GM23338 (cell line): ENCODE measurements at regions not wholly inside any gene's neighbourhood (a gene's known extent, or its start where the extent isn't known, plus 50 kb on each side); places are given as distances from the start of the nearest gene placed in this dataset.

Source experiments
- ATAC-seq: fragments of 200-7000 bp; cut with Tn5 transposase; 3 replicates; pipeline ENCODE4 v1.9.1; 2020
- DNase-seq: peaks from one replicate; pipeline ENCODE4 v3.0.0-alpha.2; 2015; ENCODE audit warnings: low spot score
- H2AFZ ChIP-seq: fragments of 200-600 bp; sonication (generic); 2 replicates; pipeline ENCODE4 v1.8.0; 2016; ENCODE audit warnings: antibody characterized with exemption, mild to moderate bottlenecking, moderate library complexity
- H3F3A ChIP-seq: fragments of 200-600 bp; sonication (generic); replicated peaks from 2 replicates; pipeline ENCODE4 v1.8.0; 2017; ENCODE audit warnings: antibody characterized with exemption, mixed run types, low read depth
- H3K27ac ChIP-seq: fragments of 200-600 bp; sonication (generic); 2 replicates; pipeline ENCODE4 v1.6.1; 2016; ENCODE audit warnings: low read depth
- H3K27me3 ChIP-seq: fragments of 200-600 bp; sonication (generic); 2 replicates; pipeline ENCODE4 v1.8.0; 2016; ENCODE audit warnings: mild to moderate bottlenecking, mixed run types, moderate library complexity; ENCODE audit not compliant: insufficient read depth
- H3K36me3 ChIP-seq: fragments of 200-600 bp; sonication (generic); 2 replicates; pipeline ENCODE4 v1.8.0; 2016; ENCODE audit warnings: mild to moderate bottlenecking; ENCODE audit not compliant: insufficient read depth
- H3K4me1 ChIP-seq: fragments of 200-600 bp; sonication (generic); 2 replicates; pipeline ENCODE4 v1.8.0; 2016; ENCODE audit warnings: mild to moderate bottlenecking, moderate library complexity; ENCODE audit not compliant: insufficient read depth
- H3K4me2 ChIP-seq: fragments of 200-600 bp; sonication (generic); 2 replicates; pipeline ENCODE4 v1.7.1; 2017; ENCODE audit warnings: mixed run types
- H3K4me3 ChIP-seq: fragments of 200-600 bp; sonication (generic); 2 replicates; pipeline ENCODE4 v1.6.1; 2016; ENCODE audit warnings: mixed run types
- H3K79me2 ChIP-seq: fragments of 200-600 bp; sonication (generic); replicated peaks from 2 replicates; pipeline ENCODE4 v1.8.0; 2017; ENCODE audit warnings: mild to moderate bottlenecking; ENCODE audit not compliant: insufficient read depth
- H3K9me2 ChIP-seq: fragments of 200-600 bp; sonication (generic); 2 replicates; pipeline ENCODE4 v1.8.0; 2017; ENCODE audit not compliant: insufficient read depth
- H4K20me1 ChIP-seq: fragments of 200-600 bp; sonication (generic); replicated peaks from 2 replicates; pipeline ENCODE4 v1.8.0; 2017; ENCODE audit warnings: mild to moderate bottlenecking; ENCODE audit not compliant: insufficient read depth
- H3K27ac Mint-ChIP-seq: 2 replicates; pipeline ENCODE4 v1.8.0; 2020; ENCODE audit warnings: inconsistent platforms, mild to moderate bottlenecking, moderate library complexity, mixed read lengths
- H3K27me3 Mint-ChIP-seq: 3 replicates; pipeline ENCODE4 v1.8.0; 2022; ENCODE audit warnings: low read depth, mild to moderate bottlenecking, moderate library complexity, mixed read lengths, inconsistent platforms; ENCODE audit not compliant: insufficient read depth, poor library complexity
- H3K36me3 Mint-ChIP-seq: 3 replicates; pipeline ENCODE4 v1.8.0; 2021; ENCODE audit warnings: low read depth, mild to moderate bottlenecking, inconsistent platforms, moderate library complexity, mixed read lengths
- H3K4me1 Mint-ChIP-seq: 3 replicates; pipeline ENCODE4 v1.8.0; 2020; ENCODE audit warnings: mild to moderate bottlenecking, inconsistent platforms, mixed read lengths
- H3K4me3 Mint-ChIP-seq: 3 replicates; pipeline ENCODE4 v1.8.0; 2021; ENCODE audit warnings: moderate library complexity, mild to moderate bottlenecking, inconsistent platforms, mixed read lengths
- H3K9me3 Mint-ChIP-seq: 3 replicates; pipeline ENCODE4 v1.8.0; 2020; ENCODE audit warnings: moderate library complexity, mild to moderate bottlenecking, inconsistent platforms, mixed read lengths
- CREB1 ChIP-seq: fragments of 250-450 bp; sonication (Bioruptor Pico); IDR thresholded peaks from 2 replicates; pipeline ENCODE4 v1.5.0; 2020; ENCODE audit warnings: low read depth, mild to moderate bottlenecking, moderate library complexity
- ETS1 ChIP-seq: IDR thresholded peaks from 2 replicates; pipeline ENCODE4 v1.6.1; 2016; ENCODE audit warnings: antibody characterized with exemption
- EZH2phosphoT487 ChIP-seq: fragments of 200-600 bp; sonication (generic); IDR thresholded peaks from one replicate; pipeline ENCODE4 v1.8.1; 2018; ENCODE audit warnings: antibody characterized with exemption; ENCODE audit not compliant: unreplicated experiment
- NANOG ChIP-seq: IDR thresholded peaks from 2 replicates; pipeline ENCODE4 v1.6.1; 2016; ENCODE audit warnings: antibody characterized with exemption, borderline replicate concordance
- POLR2AphosphoS5 ChIP-seq: IDR thresholded peaks from 2 replicates; pipeline ENCODE4 v1.6.1; 2016; ENCODE audit warnings: antibody characterized with exemption, low read depth
- ZNF114 ChIP-seq: fragments of 250-450 bp; sonication (Bioruptor Pico); IDR thresholded peaks from 2 replicates; pipeline ENCODE4 v1.5.0; 2020; ENCODE audit warnings: mild to moderate bottlenecking, moderate library complexity
- ZNF331 ChIP-seq: fragments of 250-450 bp; sonication (Bioruptor Pico); IDR thresholded peaks from 2 replicates; pipeline ENCODE4 v1.5.0; 2020; ENCODE audit warnings: low read depth, mild to moderate bottlenecking, moderate library complexity
- ZNF462 ChIP-seq: fragments of 250-450 bp; sonication (Bioruptor Pico); IDR thresholded peaks from 2 replicates; pipeline ENCODE4 v1.5.0; 2020; ENCODE audit warnings: mild to moderate bottlenecking, moderate library complexity
- TF ChIP-seq, protein P1 (sequence below): IDR thresholded peaks from one replicate; pipeline ENCODE4 v1.6.1; 2018; ENCODE audit warnings: antibody characterized with exemption; ENCODE audit not compliant: unreplicated experiment
- TF ChIP-seq, protein P2 (sequence below), 2 experiments: fragments of 200-600 bp in 1 of 2; sonication (generic) in 1 of 2; conservative IDR thresholded peaks; 2 replicates each; pipeline versions ENCODE4 v1.5.1 to v1.6.1; 2016 to 2017; ENCODE audit warnings: antibody characterized with exemption in 2 of 2, low read depth in 2 of 2, mild to moderate bottlenecking in 2 of 2, moderate library complexity in 1 of 2

DNA sequence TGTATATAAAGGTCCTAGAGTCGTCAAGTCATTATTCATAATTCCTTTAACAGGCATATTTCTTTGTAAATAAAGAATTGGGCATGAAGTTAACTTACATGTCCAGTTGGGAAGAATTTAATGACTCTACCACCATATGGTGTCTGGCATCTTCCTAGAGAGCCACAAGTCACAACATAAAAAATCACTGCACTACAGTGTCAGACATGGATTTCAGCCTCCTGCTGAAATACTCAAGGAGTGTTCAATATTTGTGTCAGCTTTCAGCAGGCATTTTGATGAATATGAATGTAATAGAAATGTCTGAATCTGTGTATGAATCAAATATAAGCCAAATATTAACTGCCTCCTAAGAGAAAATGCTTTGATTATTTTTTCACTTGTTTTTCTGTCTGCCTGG, 91.9 kb upstream of the TMPRSS15 start:
- no peak for ATAC-seq
- no peaks in the 10 kb centered on the region for H3K9me2 ChIP-seq

GRCh38 chr21:18498431-18498830, 94.8 kb upstream of the TMPRSS15 start:
- DNase-seq: no peak
- H3K27ac ChIP-seq: no peak overlapping the region
- H3K9me2 ChIP-seq: no peaks in the 10 kb centered on the region
- peaks cover 1% of the 10 kb centered on the region for H3K27me3 Mint-ChIP-seq
- H3K4me1 Mint-ChIP-seq: peaks cover 10% of the 10 kb centered on the region
- no peak for ATAC-seq
- H3K4me3 Mint-ChIP-seq: no peak overlapping the region
- no peak overlapping the region for H3K4me2 ChIP-seq
- no peak overlapping the region for H3K4me3 ChIP-seq
- no peaks in the 10 kb centered on the region for H4K20me1 ChIP-seq
- H3K27ac Mint-ChIP-seq: no peak overlapping the region
- peaks cover 8% of the 10 kb centered on the region; the same call in 2 of the 3 replicates for H3K36me3 Mint-ChIP-seq
- H3K9me3 Mint-ChIP-seq: peaks cover 8% of the 10 kb centered on the region; the same call in 2 of the 3 replicates
- H3K36me3 ChIP-seq: no peaks in the 10 kb centered on the region
- TF ChIP-seq ZNF462 (CRISPR knock-in tag) (no peak), POLR2AphosphoS5 (no peak), ZNF114 (CRISPR knock-in tag) (no peak), ZNF331 (CRISPR knock-in tag) (no peak), ETS1 (no peak), NANOG (no peak), CREB1 (CRISPR knock-in tag) (no peak), EZH2phosphoT487 (no peak)
- TF ChIP-seq, protein P1, sequence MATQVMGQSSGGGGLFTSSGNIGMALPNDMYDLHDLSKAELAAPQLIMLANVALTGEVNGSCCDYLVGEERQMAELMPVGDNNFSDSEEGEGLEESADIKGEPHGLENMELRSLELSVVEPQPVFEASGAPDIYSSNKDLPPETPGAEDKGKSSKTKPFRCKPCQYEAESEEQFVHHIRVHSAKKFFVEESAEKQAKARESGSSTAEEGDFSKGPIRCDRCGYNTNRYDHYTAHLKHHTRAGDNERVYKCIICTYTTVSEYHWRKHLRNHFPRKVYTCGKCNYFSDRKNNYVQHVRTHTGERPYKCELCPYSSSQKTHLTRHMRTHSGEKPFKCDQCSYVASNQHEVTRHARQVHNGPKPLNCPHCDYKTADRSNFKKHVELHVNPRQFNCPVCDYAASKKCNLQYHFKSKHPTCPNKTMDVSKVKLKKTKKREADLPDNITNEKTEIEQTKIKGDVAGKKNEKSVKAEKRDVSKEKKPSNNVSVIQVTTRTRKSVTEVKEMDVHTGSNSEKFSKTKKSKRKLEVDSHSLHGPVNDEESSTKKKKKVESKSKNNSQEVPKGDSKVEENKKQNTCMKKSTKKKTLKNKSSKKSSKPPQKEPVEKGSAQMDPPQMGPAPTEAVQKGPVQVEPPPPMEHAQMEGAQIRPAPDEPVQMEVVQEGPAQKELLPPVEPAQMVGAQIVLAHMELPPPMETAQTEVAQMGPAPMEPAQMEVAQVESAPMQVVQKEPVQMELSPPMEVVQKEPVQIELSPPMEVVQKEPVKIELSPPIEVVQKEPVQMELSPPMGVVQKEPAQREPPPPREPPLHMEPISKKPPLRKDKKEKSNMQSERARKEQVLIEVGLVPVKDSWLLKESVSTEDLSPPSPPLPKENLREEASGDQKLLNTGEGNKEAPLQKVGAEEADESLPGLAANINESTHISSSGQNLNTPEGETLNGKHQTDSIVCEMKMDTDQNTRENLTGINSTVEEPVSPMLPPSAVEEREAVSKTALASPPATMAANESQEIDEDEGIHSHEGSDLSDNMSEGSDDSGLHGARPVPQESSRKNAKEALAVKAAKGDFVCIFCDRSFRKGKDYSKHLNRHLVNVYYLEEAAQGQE: no peak
- TF ChIP-seq, protein P2, sequence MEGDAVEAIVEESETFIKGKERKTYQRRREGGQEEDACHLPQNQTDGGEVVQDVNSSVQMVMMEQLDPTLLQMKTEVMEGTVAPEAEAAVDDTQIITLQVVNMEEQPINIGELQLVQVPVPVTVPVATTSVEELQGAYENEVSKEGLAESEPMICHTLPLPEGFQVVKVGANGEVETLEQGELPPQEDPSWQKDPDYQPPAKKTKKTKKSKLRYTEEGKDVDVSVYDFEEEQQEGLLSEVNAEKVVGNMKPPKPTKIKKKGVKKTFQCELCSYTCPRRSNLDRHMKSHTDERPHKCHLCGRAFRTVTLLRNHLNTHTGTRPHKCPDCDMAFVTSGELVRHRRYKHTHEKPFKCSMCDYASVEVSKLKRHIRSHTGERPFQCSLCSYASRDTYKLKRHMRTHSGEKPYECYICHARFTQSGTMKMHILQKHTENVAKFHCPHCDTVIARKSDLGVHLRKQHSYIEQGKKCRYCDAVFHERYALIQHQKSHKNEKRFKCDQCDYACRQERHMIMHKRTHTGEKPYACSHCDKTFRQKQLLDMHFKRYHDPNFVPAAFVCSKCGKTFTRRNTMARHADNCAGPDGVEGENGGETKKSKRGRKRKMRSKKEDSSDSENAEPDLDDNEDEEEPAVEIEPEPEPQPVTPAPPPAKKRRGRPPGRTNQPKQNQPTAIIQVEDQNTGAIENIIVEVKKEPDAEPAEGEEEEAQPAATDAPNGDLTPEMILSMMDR (conservative IDR thresholded peaks at IDR 0.05; ENCODE audit: low read depth in 2 of 2): no peak
- no peaks in the 10 kb centered on the region for H3F3A ChIP-seq
- H3K27me3 ChIP-seq: no peaks in the 10 kb centered on the region
- H3K79me2 ChIP-seq: no peaks in the 10 kb centered on the region
- H2AFZ ChIP-seq: no peak overlapping the region
- H3K4me1 ChIP-seq: peaks cover 8% of the 10 kb centered on the region; the same call in 1 of the 2 replicates

More for the DNA sequence above, 91.9 kb upstream of the TMPRSS15 start:
- Mint-ChIP-seq H3K27me3 (no peaks in the 10 kb centered on the region), H3K36me3 (no peaks in the 10 kb centered on the region), H3K9me3 (no peaks in the 10 kb centered on the region), H3K27ac (no peak overlapping the region), H3K4me1 (peaks cover 5% of the 10 kb centered on the region), H3K4me3 (no peak overlapping the region)
- Histone ChIP-seq H3F3A (no peaks in the 10 kb centered on the region), H3K36me3 (no peaks in the 10 kb centered on the region), H2AFZ (no peak overlapping the region), H3K27ac (no peak overlapping the region), H4K20me1 (no peaks in the 10 kb centered on the region), H3K4me1 (peaks cover 8% of the 10 kb centered on the region; the same call in 1 of the 2 replicates), H3K4me2 (no peak overlapping the region), H3K79me2 (no peaks in the 10 kb centered on the region), H3K4me3 (no peak overlapping the region), H3K27me3 (no peaks in the 10 kb centered on the region)
- no peak for DNase-seq
- no peak for TF ChIP-seq EZH2phosphoT487
